HCT116 (cell line): ENCODE measurements at regions not wholly inside any gene's neighbourhood (a gene's known extent, or its start where the extent isn't known, plus 50 kb on each side); places are given as distances from the start of the nearest gene placed in this dataset.

Experiments used
- ATAC-seq: fragments of 200-7000 bp; cut with Tn5 transposase; 2 replicates; pipeline ENCODE4 v1.9.1; 2020; ENCODE audit warnings: mild to moderate bottlenecking, moderate library complexity
- BruUV-seq: library from RNA; stranded (reverse); fragments of 400-500 nt; replicated peaks from 2 replicates; lab custom pipeline; 2021; lab: Mats Ljungman, UMichigan
- CTCF ChIA-PET: fragments of 300-600 bp; sonication (Branson Sonifier 250); formaldehyde crosslinking; loops from one replicate; lab custom pipeline; 2021; ENCODE audit warnings: antibody characterized with exemption; lab: Charles Lee
- POLR2A ChIA-PET: fragments of 300-600, 350-600 bp; sonication (Branson Sonifier 250); formaldehyde crosslinking; loops from one replicate; lab custom pipeline; 2021; ENCODE audit warnings: antibody characterized with exemption; lab: Charles Lee
- RAD21 ChIA-PET, 2 experiments: fragments of 300-600 bp; sonication (Branson Sonifier 250); formaldehyde crosslinking; loops; one replicate each; lab custom pipeline; 2023; ENCODE audit warnings: low total read pairs in 2 of 2; ENCODE audit not compliant: uncharacterized antibody in 2 of 2, unreplicated experiment in 2 of 2, low non-redundant PET in 1 of 2; lab: Charles Lee
- DNase-seq: peaks from one replicate; pipeline ENCODE4 v3.0.0-alpha.2; 2010; ENCODE audit warnings: low read depth, low spot score
- H2AFZ ChIP-seq: fragments of 200-600 bp; shearing (Covaris generic), sonication (generic); 2 replicates; pipeline ENCODE4 v1.6.1; 2017; ENCODE audit warnings: low read depth, mixed run types, mixed read lengths, antibody characterized with exemption, low read length; ENCODE audit not compliant: poor library complexity, severe bottlenecking
- H3K27ac ChIP-seq: 2 replicates; pipeline ENCODE4 v1.5.1; 2012; ENCODE audit warnings: low read depth, low read length
- H3K27me3 ChIP-seq: fragments of 200-600 bp; sonication (generic); 2 replicates; pipeline ENCODE4 v1.6.1; 2016; ENCODE audit warnings: mixed run types, low read length, mixed read lengths; ENCODE audit not compliant: insufficient read depth
- H3K36me3 ChIP-seq, 2 experiments: fragments of 200-500 bp in 1 of 2; fragments of 200-600 bp in 1 of 2; sonication (Bioruptor generic) in 1 of 2; sonication (generic) in 1 of 2; 2 replicates each; pipeline versions ENCODE4 v1.5.1 to v1.6.1; 2014 to 2016; ENCODE audit warnings: low read length in 2 of 2, inconsistent platforms in 1 of 2, mixed read lengths in 1 of 2, mixed run types in 1 of 2; ENCODE audit not compliant: insufficient read depth in 2 of 2, control insufficient read depth in 1 of 2
- H3K4me1 ChIP-seq, 2 experiments: fragments of 200-600 bp in 1 of 2; sonication (generic) in 1 of 2; 2 replicates each; pipeline versions ENCODE4 v1.5.1 to v1.6.1; 2012 to 2017; ENCODE audit warnings: low read length in 2 of 2, inconsistent platforms in 1 of 2, mild to moderate bottlenecking in 1 of 2, mixed read lengths in 1 of 2, mixed run types in 1 of 2, moderate library complexity in 1 of 2; ENCODE audit not compliant: insufficient read depth in 2 of 2, control insufficient read depth in 1 of 2
- H3K4me2 ChIP-seq: fragments of 200-600 bp; sonication (generic); 2 replicates; pipeline ENCODE4 v1.6.1; 2017; ENCODE audit warnings: mixed run types, low read length, mixed read lengths
- H3K4me3 ChIP-seq, 2 experiments: fragments of 200-600 bp in 1 of 2; sonication (generic) in 1 of 2; replicated peaks in 1 of 2; 2 replicates each; pipeline ENCODE4 v1.5.1; 2011 to 2016; ENCODE audit warnings: low read length in 2 of 2, control low read depth in 1 of 2, low read depth in 1 of 2, mild to moderate bottlenecking in 1 of 2, mixed read lengths in 1 of 2, mixed run types in 1 of 2
- H3K79me2 ChIP-seq: fragments of 200-600 bp; sonication (generic); 2 replicates; pipeline ENCODE4 v1.6.1; 2017; ENCODE audit warnings: mild to moderate bottlenecking, mixed run types, low read length, moderate library complexity, mixed read lengths; ENCODE audit not compliant: insufficient read depth
- H3K9ac ChIP-seq: fragments of 200-600 bp; sonication (generic); 2 replicates; pipeline ENCODE4 v1.6.1; 2016; ENCODE audit warnings: low read length, mixed read lengths
- H3K9me2 ChIP-seq: fragments of 200-600 bp; sonication (generic), shearing (Covaris generic); 2 replicates; pipeline ENCODE4 v1.6.1; 2017; ENCODE audit warnings: mixed run types, mild to moderate bottlenecking, moderate library complexity; ENCODE audit not compliant: insufficient read depth
- H3K9me3 ChIP-seq, 2 experiments: fragments of 200-500 bp in 1 of 2; fragments of 200-600 bp in 1 of 2; sonication (Bioruptor generic) in 1 of 2; sonication (generic) in 1 of 2; 2 replicates each; pipeline ENCODE4 v1.6.1; 2014 to 2017; ENCODE audit warnings: low read length in 2 of 2, mixed read lengths in 2 of 2, inconsistent platforms in 1 of 2, low read depth in 1 of 2, mild to moderate bottlenecking in 1 of 2, mixed run types in 1 of 2, moderate library complexity in 1 of 2; ENCODE audit not compliant: control insufficient read depth in 1 of 2, insufficient read depth in 1 of 2
- H4K20me1 ChIP-seq: fragments of 200-600 bp; sonication (generic), shearing (Covaris generic); 2 replicates; pipeline ENCODE4 v1.6.1; 2017; ENCODE audit warnings: mixed run types, mild to moderate bottlenecking, moderate library complexity; ENCODE audit not compliant: insufficient read depth
- CBX3 ChIP-seq: IDR thresholded peaks from 2 replicates; pipeline ENCODE4 v1.6.1; 2012; ENCODE audit warnings: low read depth
- CEBPB ChIP-seq: IDR thresholded peaks from 2 replicates; pipeline ENCODE4 v1.6.1; 2012; ENCODE audit warnings: low read depth
- EGR1 ChIP-seq: IDR thresholded peaks from 2 replicates; pipeline ENCODE4 v1.6.1; 2012; ENCODE audit warnings: low read depth
- ELF1 ChIP-seq: IDR thresholded peaks from 2 replicates; pipeline ENCODE4 v1.6.1; 2012; ENCODE audit warnings: low read depth, borderline replicate concordance
- EZH2 ChIP-seq: fragments of 200-600 bp; sonication (generic); IDR thresholded peaks from 2 replicates; pipeline ENCODE4 v1.6.1; 2017; ENCODE audit warnings: antibody characterized with exemption, mixed run types
- intact Hi-C: fragments of 100-400 bp; cut with micrococcal nuclease; formaldehyde crosslinking; loops from 2 replicates; pipeline ENCODE4 v1.10.0; 2022
- TF ChIP-seq, protein P1 (sequence below): IDR thresholded peaks from 2 replicates; pipeline ENCODE4 v1.6.1; 2012
- TF ChIP-seq, protein P2 (sequence below), 3 experiments: fragments of 200-600 bp in 1 of 3; sonication (generic) in 1 of 3; IDR thresholded peaks in 2 of 3; conservative IDR thresholded peaks in 1 of 3; 2 replicates each; pipeline ENCODE4 v1.5.1; 2012 to 2017; ENCODE audit warnings: low read depth in 2 of 3, low read length in 2 of 3, antibody characterized with exemption in 1 of 3, borderline replicate concordance in 1 of 3, control low read depth in 1 of 3, mild to moderate bottlenecking in 1 of 3, mixed read lengths in 1 of 3, mixed run types in 1 of 3, moderate library complexity in 1 of 3; ENCODE audit not compliant: insufficient read depth in 1 of 3
- TF ChIP-seq, protein P3 (sequence below): IDR thresholded peaks from 2 replicates; pipeline ENCODE4 v1.6.1; 2012
- TF ChIP-seq, protein P4 (sequence below): IDR thresholded peaks from 2 replicates; pipeline ENCODE4 v1.6.1; 2011; ENCODE audit warnings: mild to moderate bottlenecking, low read length, moderate library complexity; ENCODE audit not compliant: insufficient replicate concordance; ENCODE audit errors: extremely low read depth

DNA sequence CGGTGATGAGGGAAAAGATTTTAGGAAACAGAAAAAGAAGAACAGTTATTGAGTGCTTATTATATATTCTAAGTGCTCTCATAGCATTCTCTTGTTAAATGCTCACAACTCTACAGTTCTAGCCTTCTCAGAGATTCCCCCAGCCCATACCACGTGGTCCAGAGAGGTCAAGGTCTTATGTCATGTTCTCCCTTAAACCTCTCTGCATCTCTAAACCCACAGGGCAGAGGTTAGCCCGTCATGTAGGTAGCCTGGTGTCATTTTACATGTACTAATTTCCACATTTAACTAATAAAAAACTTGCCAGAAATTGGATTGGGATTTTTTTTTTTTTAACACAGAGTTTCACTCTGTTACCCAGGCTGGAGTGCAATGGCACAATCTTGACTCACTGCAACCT lies 178.0 kb downstream of the CEMIP2 start:
- H3K4me1 ChIP-seq, result no peaks in the 10 kb centered on the region
- DNase-seq, result no peak
- POLR2A ChIA-PET, result no interaction called here
- BruUV-seq, result no TSS peak
- no peaks in the 10 kb centered on the region for H3K9me3 ChIP-seq
- H2AFZ ChIP-seq, result no peak overlapping the region
- H3K27me3 ChIP-seq, result peaks cover 8% of the 10 kb centered on the region; the same call in 1 of the 2 replicates
- no peak overlapping the region for H3K4me2 ChIP-seq
- RAD21 ChIA-PET, result no interaction called here
- no peaks in the 10 kb centered on the region for H3K9me2 ChIP-seq
- no peaks in the 10 kb centered on the region for H4K20me1 ChIP-seq
- intact Hi-C loops, result no loop called here
- no peak overlapping the region for H3K9ac ChIP-seq
- no peak overlapping the region for H3K27ac ChIP-seq
- H3K79me2 ChIP-seq, result no peaks in the 10 kb centered on the region
- no peak overlapping the region for H3K4me3 ChIP-seq
- ATAC-seq, result no peak
- CTCF ChIA-PET, result no interaction called here
- TF ChIP-seq, protein P1, sequence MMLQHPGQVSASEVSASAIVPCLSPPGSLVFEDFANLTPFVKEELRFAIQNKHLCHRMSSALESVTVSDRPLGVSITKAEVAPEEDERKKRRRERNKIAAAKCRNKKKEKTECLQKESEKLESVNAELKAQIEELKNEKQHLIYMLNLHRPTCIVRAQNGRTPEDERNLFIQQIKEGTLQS, result no peak
- TF ChIP-seq CEBPB, result no peak
- TF ChIP-seq, protein P2, sequence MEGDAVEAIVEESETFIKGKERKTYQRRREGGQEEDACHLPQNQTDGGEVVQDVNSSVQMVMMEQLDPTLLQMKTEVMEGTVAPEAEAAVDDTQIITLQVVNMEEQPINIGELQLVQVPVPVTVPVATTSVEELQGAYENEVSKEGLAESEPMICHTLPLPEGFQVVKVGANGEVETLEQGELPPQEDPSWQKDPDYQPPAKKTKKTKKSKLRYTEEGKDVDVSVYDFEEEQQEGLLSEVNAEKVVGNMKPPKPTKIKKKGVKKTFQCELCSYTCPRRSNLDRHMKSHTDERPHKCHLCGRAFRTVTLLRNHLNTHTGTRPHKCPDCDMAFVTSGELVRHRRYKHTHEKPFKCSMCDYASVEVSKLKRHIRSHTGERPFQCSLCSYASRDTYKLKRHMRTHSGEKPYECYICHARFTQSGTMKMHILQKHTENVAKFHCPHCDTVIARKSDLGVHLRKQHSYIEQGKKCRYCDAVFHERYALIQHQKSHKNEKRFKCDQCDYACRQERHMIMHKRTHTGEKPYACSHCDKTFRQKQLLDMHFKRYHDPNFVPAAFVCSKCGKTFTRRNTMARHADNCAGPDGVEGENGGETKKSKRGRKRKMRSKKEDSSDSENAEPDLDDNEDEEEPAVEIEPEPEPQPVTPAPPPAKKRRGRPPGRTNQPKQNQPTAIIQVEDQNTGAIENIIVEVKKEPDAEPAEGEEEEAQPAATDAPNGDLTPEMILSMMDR (IDR thresholded peaks at IDR 0.05 in 2 of 3, conservative IDR thresholded peaks at IDR 0.05 in 1 of 3; ENCODE audit: borderline replicate concordance in 1 of 3, insufficient read depth in 1 of 3, low read depth in 2 of 3, low read length in 2 of 3), result no peak
- no peak for TF ChIP-seq ELF1
- TF ChIP-seq EZH2, result no peak
- no peak for TF ChIP-seq EGR1
- TF ChIP-seq, protein P3, sequence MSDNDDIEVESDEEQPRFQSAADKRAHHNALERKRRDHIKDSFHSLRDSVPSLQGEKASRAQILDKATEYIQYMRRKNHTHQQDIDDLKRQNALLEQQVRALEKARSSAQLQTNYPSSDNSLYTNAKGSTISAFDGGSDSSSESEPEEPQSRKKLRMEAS, result no peak
- TF ChIP-seq CBX3, result no peak
- TF ChIP-seq, protein P4, sequence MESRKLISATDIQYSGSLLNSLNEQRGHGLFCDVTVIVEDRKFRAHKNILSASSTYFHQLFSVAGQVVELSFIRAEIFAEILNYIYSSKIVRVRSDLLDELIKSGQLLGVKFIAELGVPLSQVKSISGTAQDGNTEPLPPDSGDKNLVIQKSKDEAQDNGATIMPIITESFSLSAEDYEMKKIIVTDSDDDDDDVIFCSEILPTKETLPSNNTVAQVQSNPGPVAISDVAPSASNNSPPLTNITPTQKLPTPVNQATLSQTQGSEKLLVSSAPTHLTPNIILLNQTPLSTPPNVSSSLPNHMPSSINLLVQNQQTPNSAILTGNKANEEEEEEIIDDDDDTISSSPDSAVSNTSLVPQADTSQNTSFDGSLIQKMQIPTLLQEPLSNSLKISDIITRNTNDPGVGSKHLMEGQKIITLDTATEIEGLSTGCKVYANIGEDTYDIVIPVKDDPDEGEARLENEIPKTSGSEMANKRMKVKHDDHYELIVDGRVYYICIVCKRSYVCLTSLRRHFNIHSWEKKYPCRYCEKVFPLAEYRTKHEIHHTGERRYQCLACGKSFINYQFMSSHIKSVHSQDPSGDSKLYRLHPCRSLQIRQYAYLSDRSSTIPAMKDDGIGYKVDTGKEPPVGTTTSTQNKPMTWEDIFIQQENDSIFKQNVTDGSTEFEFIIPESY, result no peak
- no peaks in the 10 kb centered on the region for H3K36me3 ChIP-seq
